ENCODE measurements at regions not wholly inside any gene's neighbourhood (a gene's known extent, or its start where the extent isn't known, plus 50 kb on each side); places are given as distances from the start of the nearest gene placed in this dataset.

- no peak for TF ChIP-seq CTCF (IDR thresholded peaks at IDR 0.05)
- no peak for TF ChIP-seq EP300 (IDR thresholded peaks at IDR 0.05)
- TF ChIP-seq POLR2A (IDR thresholded peaks at IDR 0.05) = no peak
Measured at GRCh38 chr2:109669731-109670130, 55.6 kb downstream of the SOWAHC start.

All from sigmoid colon (tissue), 4 donors.